A673 (cell line): ENCODE measurements at regions not wholly inside any gene's neighbourhood (a gene's known extent, or its start where the extent isn't known, plus 50 kb on each side); places are given as distances from the start of the nearest gene placed in this dataset.

ENCODE experiments used
- EZH2 ChIP-seq: fragments of 200-600 bp; sonication (generic); IDR thresholded peaks from 2 replicates; pipeline ENCODE4 v1.6.1; 2017; ENCODE audit warnings: borderline replicate concordance, low read depth, mild to moderate bottlenecking, mixed read lengths, antibody characterized with exemption, low read length; ENCODE audit not compliant: poor library complexity, severe bottlenecking
- TF ChIP-seq, protein P1 (sequence below): fragments of 300-800, 200-600 bp; sonication (generic); conservative IDR thresholded peaks from 2 replicates; pipeline ENCODE4 v1.5.1; 2017; ENCODE audit warnings: low read depth, mild to moderate bottlenecking, antibody characterized with exemption, low read length, moderate library complexity, mixed read lengths

- TF ChIP-seq, protein P1, sequence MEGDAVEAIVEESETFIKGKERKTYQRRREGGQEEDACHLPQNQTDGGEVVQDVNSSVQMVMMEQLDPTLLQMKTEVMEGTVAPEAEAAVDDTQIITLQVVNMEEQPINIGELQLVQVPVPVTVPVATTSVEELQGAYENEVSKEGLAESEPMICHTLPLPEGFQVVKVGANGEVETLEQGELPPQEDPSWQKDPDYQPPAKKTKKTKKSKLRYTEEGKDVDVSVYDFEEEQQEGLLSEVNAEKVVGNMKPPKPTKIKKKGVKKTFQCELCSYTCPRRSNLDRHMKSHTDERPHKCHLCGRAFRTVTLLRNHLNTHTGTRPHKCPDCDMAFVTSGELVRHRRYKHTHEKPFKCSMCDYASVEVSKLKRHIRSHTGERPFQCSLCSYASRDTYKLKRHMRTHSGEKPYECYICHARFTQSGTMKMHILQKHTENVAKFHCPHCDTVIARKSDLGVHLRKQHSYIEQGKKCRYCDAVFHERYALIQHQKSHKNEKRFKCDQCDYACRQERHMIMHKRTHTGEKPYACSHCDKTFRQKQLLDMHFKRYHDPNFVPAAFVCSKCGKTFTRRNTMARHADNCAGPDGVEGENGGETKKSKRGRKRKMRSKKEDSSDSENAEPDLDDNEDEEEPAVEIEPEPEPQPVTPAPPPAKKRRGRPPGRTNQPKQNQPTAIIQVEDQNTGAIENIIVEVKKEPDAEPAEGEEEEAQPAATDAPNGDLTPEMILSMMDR: no peak
- TF ChIP-seq EZH2: no peak
Measured at GRCh38 chr22:48696371-48696770, 1131.3 kb downstream of the BRD1 start.
